H9 (cell line): ENCODE measurements at regions not wholly inside any gene's neighbourhood (a gene's known extent, or its start where the extent isn't known, plus 50 kb on each side); places are given as distances from the start of the nearest gene placed in this dataset.

Experiments
- DNase-seq: peaks from one replicate; pipeline ENCODE4 v3.0.0-alpha.2; 2017
- H2AFZ ChIP-seq: one replicate; pipeline ENCODE4 v1.6.1; 2013; ENCODE audit warnings: mild to moderate bottlenecking, low read length, control low read depth, moderate library complexity
- H2AK5ac ChIP-seq: 2 replicates; pipeline ENCODE4 v1.6.1; 2013; ENCODE audit warnings: low read length, control low read depth, mixed read lengths; ENCODE audit not compliant: insufficient read length
- H2BK120ac ChIP-seq: one replicate; pipeline ENCODE4 v1.6.1; 2013; ENCODE audit warnings: low read depth, mild to moderate bottlenecking, low read length, control low read depth, inconsistent platforms; ENCODE audit not compliant: poor library complexity, severe bottlenecking
- H2BK12ac ChIP-seq: 2 replicates; pipeline ENCODE4 v1.6.1; 2013; ENCODE audit warnings: low read length, control low read depth, mixed read lengths, low read depth; ENCODE audit not compliant: insufficient read length
- H2BK15ac ChIP-seq: 2 replicates; pipeline ENCODE4 v1.6.1; 2013; ENCODE audit warnings: low read depth, low read length, control low read depth
- H2BK20ac ChIP-seq: one replicate; pipeline ENCODE4 v1.6.1; 2013; ENCODE audit warnings: low read depth, mild to moderate bottlenecking, low read length, control low read depth, inconsistent platforms; ENCODE audit not compliant: poor library complexity, severe bottlenecking
- H2BK5ac ChIP-seq: 2 replicates; pipeline ENCODE4 v1.6.1; 2013; ENCODE audit warnings: low read length, control low read depth, mixed read lengths; ENCODE audit not compliant: insufficient read length
- H3K14ac ChIP-seq: 2 replicates; pipeline ENCODE4 v1.6.1; 2013; ENCODE audit warnings: low read length, control low read depth; ENCODE audit not compliant: insufficient read depth
- H3K18ac ChIP-seq: 2 replicates; pipeline ENCODE4 v1.6.1; 2013; ENCODE audit warnings: low read depth, mild to moderate bottlenecking, mixed read lengths, low read length, control low read depth; ENCODE audit not compliant: insufficient read length
- H3K23ac ChIP-seq: 2 replicates; pipeline ENCODE4 v1.6.1; 2013; ENCODE audit warnings: low read length, control low read depth, mixed read lengths, low read depth; ENCODE audit not compliant: insufficient read length
- H3K23me2 ChIP-seq: 2 replicates; pipeline ENCODE4 v1.6.1; 2013; ENCODE audit warnings: low read depth, mild to moderate bottlenecking, mixed read lengths, low read length, control low read depth; ENCODE audit not compliant: insufficient read length, poor library complexity, severe bottlenecking
- H3K27ac ChIP-seq: 2 replicates; pipeline ENCODE4 v1.5.1; 2013; ENCODE audit warnings: low read length, control low read depth, mixed read lengths, low read depth; ENCODE audit not compliant: insufficient read length
- H3K27me3 ChIP-seq: 2 replicates; pipeline ENCODE4 v1.6.1; 2013; ENCODE audit warnings: low read length, control low read depth, inconsistent platforms; ENCODE audit not compliant: insufficient read depth
- H3K4ac ChIP-seq: 2 replicates; pipeline ENCODE4 v1.6.1; 2013; ENCODE audit warnings: low read depth, mild to moderate bottlenecking, control low read depth, inconsistent platforms, low read length, moderate library complexity
- H3K4me1 ChIP-seq: 2 replicates; pipeline ENCODE4 v1.6.1; 2013; ENCODE audit warnings: low read length, control low read depth, inconsistent platforms; ENCODE audit not compliant: insufficient read depth
- H3K4me2 ChIP-seq: 2 replicates; pipeline ENCODE4 v1.6.1; 2013; ENCODE audit warnings: low read length, control low read depth, mixed read lengths; ENCODE audit not compliant: insufficient read length, insufficient read depth
- H3K56ac ChIP-seq: 2 replicates; pipeline ENCODE4 v1.6.1; 2013; ENCODE audit warnings: low read depth, mild to moderate bottlenecking, mixed read lengths, low read length, control low read depth; ENCODE audit not compliant: insufficient read length
- H3K79me1 ChIP-seq: 2 replicates; pipeline ENCODE4 v1.6.1; 2013; ENCODE audit warnings: low read depth, mild to moderate bottlenecking, moderate library complexity, low read length, control low read depth, inconsistent platforms; ENCODE audit not compliant: insufficient read depth, poor library complexity, severe bottlenecking
- H3K79me2 ChIP-seq: 2 replicates; pipeline ENCODE4 v1.6.1; 2013; ENCODE audit warnings: low read length, control low read depth, inconsistent platforms; ENCODE audit not compliant: insufficient read depth
- H3K9ac ChIP-seq: 2 replicates; pipeline ENCODE4 v1.6.1; 2013; ENCODE audit warnings: low read length, control low read depth, mixed read lengths; ENCODE audit not compliant: insufficient read length; ENCODE audit errors: extremely low read depth
- H3K9me3 ChIP-seq: one replicate; pipeline ENCODE4 v1.6.1; 2013; ENCODE audit warnings: low read depth, low read length, inconsistent platforms; ENCODE audit not compliant: control insufficient read depth
- H3T11ph ChIP-seq: one replicate; pipeline ENCODE4 v1.6.1; 2013; ENCODE audit warnings: mild to moderate bottlenecking, low read length, control low read depth, inconsistent platforms
- H4K20me1 ChIP-seq: one replicate; pipeline ENCODE4 v1.6.1; 2013; ENCODE audit not compliant: control insufficient read depth, insufficient read length, insufficient read depth
- H4K5ac ChIP-seq: 2 replicates; pipeline ENCODE4 v1.6.1; 2013; ENCODE audit warnings: low read depth, mild to moderate bottlenecking, mixed read lengths, low read length, control low read depth; ENCODE audit not compliant: insufficient read length
- H4K8ac ChIP-seq: replicated peaks from 2 replicates; pipeline ENCODE4 v1.6.1; 2013; ENCODE audit warnings: low read length, control low read depth, mixed read lengths, low read depth; ENCODE audit not compliant: insufficient read length
- H4K91ac ChIP-seq: 2 replicates; pipeline ENCODE4 v1.6.1; 2013; ENCODE audit warnings: low read depth, mild to moderate bottlenecking, moderate library complexity, mixed read lengths, low read length, control low read depth; ENCODE audit not compliant: insufficient read length
- H3K27ac Mint-ChIP-seq, 3 experiments: 2 replicates in 2 of 3; 3 replicates in 1 of 3; pipeline ENCODE4 v1.8.0; 2020 to 2021; ENCODE audit warnings: mixed read lengths in 3 of 3, mild to moderate bottlenecking in 1 of 3, moderate library complexity in 1 of 3
- H3K27me3 Mint-ChIP-seq: 2 replicates; pipeline ENCODE4 v1.8.0; 2021; ENCODE audit warnings: low read depth, mild to moderate bottlenecking, moderate library complexity, mixed read lengths
- H3K36me3 Mint-ChIP-seq, 3 experiments: 2 replicates in 2 of 3; 3 replicates in 1 of 3; pipeline ENCODE4 v1.8.0; 2020 to 2021; ENCODE audit warnings: low read depth in 3 of 3, mixed read lengths in 3 of 3; ENCODE audit not compliant: insufficient read depth in 1 of 3
- H3K4me1 Mint-ChIP-seq, 2 experiments: 2 replicates each; pipeline ENCODE4 v1.8.0; 2020; ENCODE audit warnings: mixed read lengths in 2 of 2
- H3K4me3 Mint-ChIP-seq, 2 experiments: 2 replicates in 1 of 2; 3 replicates in 1 of 2; pipeline ENCODE4 v1.8.0; 2020 to 2021; ENCODE audit warnings: mild to moderate bottlenecking in 2 of 2, mixed read lengths in 2 of 2, moderate library complexity in 1 of 2
- H3K9me3 Mint-ChIP-seq, 2 experiments: 2 replicates in 1 of 2; 3 replicates in 1 of 2; pipeline ENCODE4 v1.8.0; 2020; ENCODE audit warnings: mild to moderate bottlenecking in 2 of 2, mixed read lengths in 2 of 2, moderate library complexity in 1 of 2
- CTCF ChIP-seq: fragments of 200-600 bp; sonication (generic); conservative IDR thresholded peaks from 3 replicates; pipeline ENCODE4 v1.8.0; 2021; ENCODE audit warnings: antibody characterized with exemption, mild to moderate bottlenecking
- WGBS: extraction: QIAGEN DNeasy Blood & Tissue Kit; methylation state at CpG from one replicate; pipeline ENCODE4 v1.1.7; 2013; ENCODE audit warnings: missing lambda C conversion rate, low lambda C conversion rate, mixed read lengths; ENCODE audit not compliant: insufficient read length; ENCODE audit errors: extremely low coverage; 5-methylcytosine and 5-hydroxymethylcytosine counted together

- Histone ChIP-seq H4K91ac (no peak overlapping the region), H4K20me1 (no peaks in the 10 kb centered on the region), H4K5ac (no peak overlapping the region), H2AFZ (no peak overlapping the region), H3T11ph (no peak overlapping the region), H4K8ac (no peak overlapping the region), H3K9me3 (no peaks in the 10 kb centered on the region), H2BK15ac (no peak overlapping the region), H3K4ac (no peak overlapping the region), H3K14ac (no peak overlapping the region), H3K56ac (no peak overlapping the region), H3K4me1 (no peaks in the 10 kb centered on the region), H2BK120ac (no peak overlapping the region), H3K79me1 (no peaks in the 10 kb centered on the region), H3K79me2 (no peaks in the 10 kb centered on the region), H3K18ac (no peak overlapping the region), H3K27ac (no peak overlapping the region), H3K9ac (no peak overlapping the region), H3K4me2 (no peak overlapping the region), H3K27me3 (no peaks in the 10 kb centered on the region), H3K23ac (no peak overlapping the region), H2BK12ac (no peak overlapping the region), H2AK5ac (no peak overlapping the region), H2BK20ac (no peak overlapping the region), H3K23me2 (no peaks in the 10 kb centered on the region), H2BK5ac (no peak overlapping the region)
- no peak for TF ChIP-seq CTCF
- Mint-ChIP-seq H3K27ac (no peak overlapping the region), H3K4me3 (no peak overlapping the region), H3K9me3 (peaks cover 0 to 6% of the 10 kb centered on the region in 2 experiments; a peak in 2 of 5 replicates), H3K36me3 (no peaks in the 10 kb centered on the region; a peak in 2 of 7 replicates), H3K27me3 (no peaks in the 10 kb centered on the region; the same call in 1 of the 2 replicates), H3K4me1 (peaks cover 11 to 12% of the 10 kb centered on the region in 2 experiments)
- WGBS = no CpG with 5 or more reads among the region's 16 CpGs
- no peak for DNase-seq
Observed at GRCh38 chr12:13365748-13366366, 169.3 kb downstream of the EMP1 start.
